Cardiac muscle cell (in vitro differentiated cells and primary cell): ENCODE measurements at regions not wholly inside any gene's neighbourhood (a gene's known extent, or its start where the extent isn't known, plus 50 kb on each side); places are given as distances from the start of the nearest gene placed in this dataset.

ENCODE experiments used
- DNase-seq, 2 donors: peaks; one replicate each; pipeline versions ENCODE4 v3.0.0 to v3.0.0-alpha.2; 2010 to 2017; ENCODE audit warnings: low read depth in 1 of 2, low spot score in 1 of 2
- H3K27ac ChIP-seq: fragments of 200-600 bp; sonication (generic); 2 replicates; pipeline ENCODE4 v1.5.1; 2016
- H3K27me3 ChIP-seq: fragments of 200-600 bp; sonication (generic); 2 replicates; pipeline ENCODE4 v1.6.0; 2016; ENCODE audit warnings: control low read depth
- H3K36me3 ChIP-seq: fragments of 200-600 bp; sonication (generic); 2 replicates; pipeline ENCODE4 v1.5.1; 2016; ENCODE audit warnings: control low read depth
- H3K4me1 ChIP-seq: fragments of 200-600 bp; sonication (generic); 2 replicates; pipeline ENCODE4 v1.8.1; 2017; ENCODE audit warnings: low read depth, mild to moderate bottlenecking, mixed run types
- H3K4me3 ChIP-seq: fragments of 200-600 bp; sonication (generic); 2 replicates; pipeline ENCODE4 v1.5.1; 2016; ENCODE audit warnings: mild to moderate bottlenecking
- H3K9me3 ChIP-seq: fragments of 200-600 bp; sonication (generic); 2 replicates; pipeline ENCODE4 v1.5.1; 2017; ENCODE audit warnings: low read depth, mild to moderate bottlenecking, control low read depth
- TF ChIP-seq, protein P1 (sequence below): IDR thresholded peaks from 2 replicates; pipeline ENCODE4 v1.5.1; 2012; ENCODE audit warnings: low read depth, mild to moderate bottlenecking, low read length

- no peak for DNase-seq
- TF ChIP-seq, protein P1, sequence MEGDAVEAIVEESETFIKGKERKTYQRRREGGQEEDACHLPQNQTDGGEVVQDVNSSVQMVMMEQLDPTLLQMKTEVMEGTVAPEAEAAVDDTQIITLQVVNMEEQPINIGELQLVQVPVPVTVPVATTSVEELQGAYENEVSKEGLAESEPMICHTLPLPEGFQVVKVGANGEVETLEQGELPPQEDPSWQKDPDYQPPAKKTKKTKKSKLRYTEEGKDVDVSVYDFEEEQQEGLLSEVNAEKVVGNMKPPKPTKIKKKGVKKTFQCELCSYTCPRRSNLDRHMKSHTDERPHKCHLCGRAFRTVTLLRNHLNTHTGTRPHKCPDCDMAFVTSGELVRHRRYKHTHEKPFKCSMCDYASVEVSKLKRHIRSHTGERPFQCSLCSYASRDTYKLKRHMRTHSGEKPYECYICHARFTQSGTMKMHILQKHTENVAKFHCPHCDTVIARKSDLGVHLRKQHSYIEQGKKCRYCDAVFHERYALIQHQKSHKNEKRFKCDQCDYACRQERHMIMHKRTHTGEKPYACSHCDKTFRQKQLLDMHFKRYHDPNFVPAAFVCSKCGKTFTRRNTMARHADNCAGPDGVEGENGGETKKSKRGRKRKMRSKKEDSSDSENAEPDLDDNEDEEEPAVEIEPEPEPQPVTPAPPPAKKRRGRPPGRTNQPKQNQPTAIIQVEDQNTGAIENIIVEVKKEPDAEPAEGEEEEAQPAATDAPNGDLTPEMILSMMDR: no peak
Measured at GRCh38 chr2:136510244-136510643, 255.1 kb upstream of the THSD7B start.

DNA sequence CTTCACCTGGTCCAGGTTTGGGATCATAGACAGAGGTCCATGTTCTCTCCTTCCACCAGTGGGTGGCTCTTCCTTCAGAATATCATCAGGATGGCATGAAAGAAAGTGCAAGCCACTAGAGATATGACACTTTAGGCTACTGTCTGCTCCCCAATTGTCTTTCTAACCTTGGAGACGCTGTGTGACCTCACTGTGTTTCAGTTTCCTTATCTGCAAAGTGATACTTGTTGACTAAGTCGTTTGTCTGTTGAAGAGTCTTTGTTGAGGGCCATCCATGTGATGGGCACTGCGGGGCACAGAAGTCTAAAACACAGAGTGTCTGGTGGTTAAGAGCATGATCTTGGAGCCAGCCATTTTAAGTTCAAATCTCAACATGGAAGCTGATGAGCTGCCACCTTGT is 259.9 kb upstream of the THSD7B start:
- Histone ChIP-seq H3K4me3 (no peak overlapping the region), H3K4me1 (no peaks in the 10 kb centered on the region), H3K27me3 (peaks cover 6% of the 10 kb centered on the region), H3K9me3 (no peaks in the 10 kb centered on the region), H3K36me3 (no peaks in the 10 kb centered on the region), H3K27ac (no peak overlapping the region)
- DNase-seq: no peak
- TF ChIP-seq, protein P1: no peak

More at GRCh38 chr2:136510244-136510643, 255.1 kb upstream of the THSD7B start:
- H3K27ac ChIP-seq: no peak overlapping the region
- no peaks in the 10 kb centered on the region for H3K36me3 ChIP-seq
- peaks cover 18% of the 10 kb centered on the region for H3K27me3 ChIP-seq
- H3K9me3 ChIP-seq: no peaks in the 10 kb centered on the region
- no peaks in the 10 kb centered on the region for H3K4me1 ChIP-seq
- H3K4me3 ChIP-seq: no peak overlapping the region

GRCh38 chr2:136502660-136503059 is 262.7 kb upstream of the THSD7B start:
- no peak for DNase-seq
- H3K36me3 ChIP-seq: no peaks in the 10 kb centered on the region
- H3K4me1 ChIP-seq: no peaks in the 10 kb centered on the region
- H3K27me3 ChIP-seq: peaks cover 6% of the 10 kb centered on the region
- H3K9me3 ChIP-seq: no peaks in the 10 kb centered on the region
- H3K4me3 ChIP-seq: no peak overlapping the region
- H3K27ac ChIP-seq: no peak overlapping the region
- TF ChIP-seq, protein P1: no peak

DNA sequence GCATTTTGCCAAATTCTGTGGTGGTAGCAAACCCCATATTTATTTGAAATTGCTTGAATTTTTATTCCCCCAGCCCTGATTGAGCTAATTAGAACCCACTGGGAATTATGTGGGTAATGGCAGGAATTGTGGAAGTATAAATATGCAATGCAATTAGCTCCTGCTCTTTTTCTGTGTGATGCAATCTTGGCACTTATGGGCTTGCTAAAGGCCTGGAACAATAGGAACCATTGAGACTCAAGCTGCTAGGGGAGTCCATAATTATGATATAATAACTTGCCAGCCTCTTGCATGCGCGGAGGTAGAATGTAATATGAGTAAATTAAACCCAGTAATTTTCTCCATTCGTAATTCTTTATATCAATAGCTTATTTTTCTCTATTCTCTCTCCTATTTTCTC is 267.6 kb upstream of the THSD7B start:
- no peak for DNase-seq
- Histone ChIP-seq H3K4me1 (no peaks in the 10 kb centered on the region), H3K4me3 (no peak overlapping the region), H3K36me3 (no peaks in the 10 kb centered on the region), H3K27me3 (peaks cover 4% of the 10 kb centered on the region), H3K9me3 (no peaks in the 10 kb centered on the region), H3K27ac (no peak overlapping the region)
- TF ChIP-seq, protein P1: no peak

GRCh38 chr2:136496966-136497365 is 268.4 kb upstream of the THSD7B start:
- Histone ChIP-seq H3K4me3 (no peak overlapping the region), H3K27ac (no peak overlapping the region), H3K27me3 (peaks cover 5% of the 10 kb centered on the region), H3K36me3 (no peaks in the 10 kb centered on the region), H3K4me1 (no peaks in the 10 kb centered on the region), H3K9me3 (no peaks in the 10 kb centered on the region)
- no peak for DNase-seq
- TF ChIP-seq, protein P1: no peak

DNA sequence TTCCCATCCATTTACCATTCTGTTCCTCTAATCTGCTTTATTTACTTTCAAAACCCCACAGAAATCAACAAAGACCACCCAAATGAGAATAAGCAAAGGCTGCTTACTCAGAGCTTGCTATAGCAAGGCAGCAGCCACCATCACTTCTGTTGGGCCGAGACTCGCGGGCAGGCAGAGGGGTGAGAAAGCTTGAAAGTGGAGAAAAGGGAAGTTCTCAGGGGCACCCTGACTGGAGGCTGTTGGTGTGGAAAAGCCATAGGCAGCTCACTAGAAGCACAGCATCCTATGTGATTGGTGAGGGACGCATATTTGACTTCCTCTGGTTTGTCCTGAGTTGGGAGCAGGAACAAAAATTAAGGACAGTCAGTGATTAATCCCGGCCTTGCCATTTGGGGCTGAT is 269.7 kb upstream of the THSD7B start:
- no peak for DNase-seq

More for the DNA sequence above, 269.7 kb upstream of the THSD7B start:
- Histone ChIP-seq H3K27ac (no peak overlapping the region), H3K27me3 (peaks cover 17% of the 10 kb centered on the region), H3K4me3 (no peak overlapping the region), H3K36me3 (no peaks in the 10 kb centered on the region), H3K4me1 (no peaks in the 10 kb centered on the region), H3K9me3 (no peaks in the 10 kb centered on the region)
- TF ChIP-seq, protein P1: no peak
